ENCODE measurements at regions not wholly inside any gene's neighbourhood (a gene's known extent, or its start where the extent isn't known, plus 50 kb on each side); places are given as distances from the start of the nearest gene placed in this dataset.

GRCh38 chr12:132427174-132427768, 62.7 kb upstream of the FBRSL1 start:
- no peak overlapping the region for H2BK120ac ChIP-seq (ENCODE audit: low read depth, low read length)
- H3K4ac ChIP-seq (ENCODE audit: low read depth, low read length) = no peak overlapping the region
- ChIA-PET CTCF (interaction anchor here (1.0 kb wide), 1 partner anchor 188 kb away, joined by 3 read pairs; no protein-coding TSS in a partner anchor), POLR2A (ENCODE audit: unreplicated experiment) (no interaction called here)
- TF ChIP-seq RCOR1 (IDR thresholded peaks at IDR 0.05; ENCODE audit: insufficient replicate concordance, low read length) (no peak), NFE2L2 (IDR thresholded peaks at IDR 0.05; ENCODE audit: low read depth, low read length) (no peak), MAZ (IDR thresholded peaks at IDR 0.05; ENCODE audit: borderline replicate concordance, low read depth, low read length) (no peak), SMC3 (IDR thresholded peaks at IDR 0.05; ENCODE audit: low read depth, low read length) (no peak), CEBPB (IDR thresholded peaks at IDR 0.05; ENCODE audit: low read depth, low read length) (no peak), MXI1 (IDR thresholded peaks at IDR 0.05; ENCODE audit: borderline replicate concordance, low read depth, low read length) (no peak), POLR2A (IDR thresholded peaks at IDR 0.05; ENCODE audit: low read depth, low read length) (no peak), CHD1 (IDR thresholded peaks at IDR 0.05; ENCODE audit: low read depth, low read length) (no peak), BHLHE40 (IDR thresholded peaks at IDR 0.05; ENCODE audit: low read depth, low read length) (no peak), RAD21 (IDR thresholded peaks at IDR 0.05; ENCODE audit: low read length) (no peak), FOS (IDR thresholded peaks at IDR 0.05; ENCODE audit: low read depth, low read length) (no peak)
- TF ChIP-seq, protein P1, sequence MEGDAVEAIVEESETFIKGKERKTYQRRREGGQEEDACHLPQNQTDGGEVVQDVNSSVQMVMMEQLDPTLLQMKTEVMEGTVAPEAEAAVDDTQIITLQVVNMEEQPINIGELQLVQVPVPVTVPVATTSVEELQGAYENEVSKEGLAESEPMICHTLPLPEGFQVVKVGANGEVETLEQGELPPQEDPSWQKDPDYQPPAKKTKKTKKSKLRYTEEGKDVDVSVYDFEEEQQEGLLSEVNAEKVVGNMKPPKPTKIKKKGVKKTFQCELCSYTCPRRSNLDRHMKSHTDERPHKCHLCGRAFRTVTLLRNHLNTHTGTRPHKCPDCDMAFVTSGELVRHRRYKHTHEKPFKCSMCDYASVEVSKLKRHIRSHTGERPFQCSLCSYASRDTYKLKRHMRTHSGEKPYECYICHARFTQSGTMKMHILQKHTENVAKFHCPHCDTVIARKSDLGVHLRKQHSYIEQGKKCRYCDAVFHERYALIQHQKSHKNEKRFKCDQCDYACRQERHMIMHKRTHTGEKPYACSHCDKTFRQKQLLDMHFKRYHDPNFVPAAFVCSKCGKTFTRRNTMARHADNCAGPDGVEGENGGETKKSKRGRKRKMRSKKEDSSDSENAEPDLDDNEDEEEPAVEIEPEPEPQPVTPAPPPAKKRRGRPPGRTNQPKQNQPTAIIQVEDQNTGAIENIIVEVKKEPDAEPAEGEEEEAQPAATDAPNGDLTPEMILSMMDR (conservative IDR thresholded peaks at IDR 0.05; ENCODE audit: low read depth, low read length) = no peak
- TF ChIP-seq, protein P2, sequence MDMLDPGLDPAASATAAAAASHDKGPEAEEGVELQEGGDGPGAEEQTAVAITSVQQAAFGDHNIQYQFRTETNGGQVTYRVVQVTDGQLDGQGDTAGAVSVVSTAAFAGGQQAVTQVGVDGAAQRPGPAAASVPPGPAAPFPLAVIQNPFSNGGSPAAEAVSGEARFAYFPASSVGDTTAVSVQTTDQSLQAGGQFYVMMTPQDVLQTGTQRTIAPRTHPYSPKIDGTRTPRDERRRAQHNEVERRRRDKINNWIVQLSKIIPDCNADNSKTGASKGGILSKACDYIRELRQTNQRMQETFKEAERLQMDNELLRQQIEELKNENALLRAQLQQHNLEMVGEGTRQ (IDR thresholded peaks at IDR 0.05; ENCODE audit: low read depth, low read length) = no peak
- TF ChIP-seq, protein P3, sequence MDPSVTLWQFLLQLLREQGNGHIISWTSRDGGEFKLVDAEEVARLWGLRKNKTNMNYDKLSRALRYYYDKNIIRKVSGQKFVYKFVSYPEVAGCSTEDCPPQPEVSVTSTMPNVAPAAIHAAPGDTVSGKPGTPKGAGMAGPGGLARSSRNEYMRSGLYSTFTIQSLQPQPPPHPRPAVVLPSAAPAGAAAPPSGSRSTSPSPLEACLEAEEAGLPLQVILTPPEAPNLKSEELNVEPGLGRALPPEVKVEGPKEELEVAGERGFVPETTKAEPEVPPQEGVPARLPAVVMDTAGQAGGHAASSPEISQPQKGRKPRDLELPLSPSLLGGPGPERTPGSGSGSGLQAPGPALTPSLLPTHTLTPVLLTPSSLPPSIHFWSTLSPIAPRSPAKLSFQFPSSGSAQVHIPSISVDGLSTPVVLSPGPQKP (IDR thresholded peaks at IDR 0.05; ENCODE audit: borderline replicate concordance, low read depth, low read length) = no peak
- H3K14ac ChIP-seq (replicated peaks; ENCODE audit: low read depth, low read length) = no peak overlapping the region
- H3K9ac ChIP-seq (ENCODE audit: low read depth, low read length) = no peak overlapping the region
- WGBS, 2 experiments (ENCODE audit: extremely low coverage in 2 of 2, insufficient read length in 1 of 2) = no CpG with 5 or more reads among the region's 20 CpGs
- H3K36me3 ChIP-seq (ENCODE audit: control insufficient read depth, insufficient read depth, low read length) = no peaks in the 10 kb centered on the region
- peaks cover under 1% of the 10 kb centered on the region; the same call in 1 of the 2 replicates for H3K4me1 ChIP-seq (ENCODE audit: control insufficient read depth, insufficient read depth, low read length)
- H4K8ac ChIP-seq (ENCODE audit: low read depth in 2 of 2, low read length in 2 of 2) = no peak overlapping the region
- no peak overlapping the region for H2BK15ac ChIP-seq (ENCODE audit: low read depth, low read length)
- H2BK5ac ChIP-seq (ENCODE audit: low read depth, low read length, poor library complexity, severe bottlenecking) = no peak overlapping the region
- H2BK20ac ChIP-seq (ENCODE audit: low read depth, low read length) = no peak overlapping the region
- intact Hi-C loops (cut with micrococcal nuclease) = no loop called here
- no peak overlapping the region for H3K23ac ChIP-seq (ENCODE audit: low read depth, low read length)
- H2AK9ac ChIP-seq (replicated peaks; ENCODE audit: low read depth, low read length, poor library complexity) = no peak overlapping the region
- no peak overlapping the region for H3K18ac ChIP-seq (ENCODE audit: low read depth, low read length)
- no peak overlapping the region for H2AFZ ChIP-seq (replicated peaks; ENCODE audit: low read length, poor library complexity)
- no peak overlapping the region for H3K56ac ChIP-seq (ENCODE audit: extremely low read depth, insufficient read depth, low read length)
- DNase-seq (no peak), ATAC-seq (ENCODE audit: low read depth) (no peak)
- H4K91ac ChIP-seq (ENCODE audit: insufficient read depth, low read depth, low read length) = no peak overlapping the region
- H3K27ac ChIP-seq (ENCODE audit: insufficient read depth, low read length) = no peak overlapping the region
- H4K5ac ChIP-seq (ENCODE audit: low read depth, low read length) = no peak overlapping the region
- dilution Hi-C loops (cut with HindIII; ENCODE audit: low sequenced_read_pairs, unreplicated experiment) = no loop called here
- in situ Hi-C loops (cut with MboI; ENCODE audit: low sequenced_read_pairs) = no loop called here
- H3K79me1 ChIP-seq (ENCODE audit: low read depth in 1 of 2, low read length in 2 of 2) = no peaks in the 10 kb centered on the region
- H2AK5ac ChIP-seq (ENCODE audit: low read depth, low read length) = no peak overlapping the region
- no peak overlapping the region for H3K4me2 ChIP-seq (ENCODE audit: low read depth, low read length)
- H4K20me1 ChIP-seq (ENCODE audit: insufficient read depth, low read length) = peaks cover 5% of the 10 kb centered on the region; the same call in 1 of the 2 replicates
- no TSS peak for BruUV-seq (replicated peaks)
- H3K9me1 ChIP-seq (ENCODE audit: insufficient read depth, low read length) = peaks cover 4% of the 10 kb centered on the region; the same call in 1 of the 2 replicates
- H3K27me3 ChIP-seq (ENCODE audit: control insufficient read depth, insufficient read depth, low read length) = peaks cover 32% of the 10 kb centered on the region
- H3K4me3 ChIP-seq (ENCODE audit: insufficient read depth, low read depth, low read length) = no peak overlapping the region
- peaks cover 9% of the 10 kb centered on the region for H3K9me3 ChIP-seq (ENCODE audit: control insufficient read depth, insufficient read depth, low read length)

Measured in IMR-90 (cell line).